ENCODE measurements at regions not wholly inside any gene's neighbourhood (a gene's known extent, or its start where the extent isn't known, plus 50 kb on each side); places are given as distances from the start of the nearest gene placed in this dataset.

- no peak for DNase-seq (ENCODE audit: low read depth in 2 of 2)
These were observed 771.7 kb upstream of the SALL3 start for GRCh38 chr18:78207942-78208341.

- no peak for DNase-seq (ENCODE audit: low read depth in 2 of 2)
These were observed 771.2 kb upstream of the SALL3 start for GRCh38 chr18:78208461-78208860.

GRCh38 chr18:78213361-78213994 is 766.1 kb upstream of the SALL3 start:
- DNase-seq (ENCODE audit: low read depth in 2 of 2) = no peak

- DNase-seq (ENCODE audit: low read depth in 2 of 2) = no peak
These were observed 758.1 kb upstream of the SALL3 start for GRCh38 chr18:78221496-78221895.

GRCh38 chr18:78228974-78229373 is 750.6 kb upstream of the SALL3 start:
- DNase-seq (ENCODE audit: low read depth in 2 of 2) = no peak

- no peak for DNase-seq (ENCODE audit: low read depth in 2 of 2)
These were observed 748.7 kb upstream of the SALL3 start for GRCh38 chr18:78230911-78231310.

GRCh38 chr18:78232196-78232595 is 747.4 kb upstream of the SALL3 start:
- no peak for DNase-seq (ENCODE audit: low read depth in 2 of 2)

- no peak for DNase-seq (ENCODE audit: low read depth in 2 of 2)
These were observed 741.8 kb upstream of the SALL3 start for GRCh38 chr18:78237864-78238263.

- no peak for DNase-seq (ENCODE audit: low read depth in 2 of 2)
These were observed 741.1 kb upstream of the SALL3 start for GRCh38 chr18:78238404-78239089.

GRCh38 chr18:78239090-78239457 is 740.5 kb upstream of the SALL3 start:
- DNase-seq (ENCODE audit: low read depth in 2 of 2) = no peak

GRCh38 chr18:78240101-78240500 is 739.5 kb upstream of the SALL3 start:
- DNase-seq (ENCODE audit: low read depth in 2 of 2) = no peak

- no peak for DNase-seq (ENCODE audit: low read depth in 2 of 2)
These were observed 738.9 kb upstream of the SALL3 start for GRCh38 chr18:78240627-78241252.

- DNase-seq (ENCODE audit: low read depth in 2 of 2) = no peak
These were observed 737.9 kb upstream of the SALL3 start for GRCh38 chr18:78241535-78242253.

- no peak for DNase-seq (ENCODE audit: low read depth in 2 of 2)
These were observed 737.4 kb upstream of the SALL3 start for GRCh38 chr18:78242254-78242643.

GRCh38 chr18:78242806-78243205 is 736.8 kb upstream of the SALL3 start:
- DNase-seq (ENCODE audit: low read depth in 2 of 2) = no peak

GRCh38 chr18:78244779-78245178 is 734.8 kb upstream of the SALL3 start:
- no peak for DNase-seq (ENCODE audit: low read depth in 2 of 2)

- no peak for DNase-seq (ENCODE audit: low read depth in 2 of 2)
These were observed 734.2 kb upstream of the SALL3 start for GRCh38 chr18:78245451-78245850.

- DNase-seq (ENCODE audit: low read depth in 2 of 2) = no peak
These were observed 733.6 kb upstream of the SALL3 start for GRCh38 chr18:78246050-78246449.

GRCh38 chr18:78246588-78246987 is 733.0 kb upstream of the SALL3 start:
- DNase-seq (ENCODE audit: low read depth in 2 of 2) = no peak

- no peak for DNase-seq (ENCODE audit: low read depth in 2 of 2)
These were observed 731.9 kb upstream of the SALL3 start for GRCh38 chr18:78247615-78248289.

GRCh38 chr18:78255013-78255412 is 724.6 kb upstream of the SALL3 start:
- no peak for DNase-seq (ENCODE audit: low read depth in 2 of 2)

Data from activated CD4-positive, alpha-beta T cell treated with anti-CD3 and anti-CD28 coated beads for 24 hours (primary cell).